GM12864 (cell line): ENCODE measurements at regions not wholly inside any gene's neighbourhood (a gene's known extent, or its start where the extent isn't known, plus 50 kb on each side); places are given as distances from the start of the nearest gene placed in this dataset.

Experiments
- DNase-seq: peaks from one replicate; pipeline ENCODE4 v3.0.0-alpha.2; 2011; ENCODE audit warnings: low read depth
- H3K4me3 ChIP-seq: 2 replicates; pipeline ENCODE4 v1.5.1; 2011; ENCODE audit warnings: mild to moderate bottlenecking, low read depth, low read length, control low read depth
- CTCF ChIP-seq: IDR thresholded peaks from 2 replicates; pipeline ENCODE4 v1.5.1; 2011; ENCODE audit warnings: low read depth, mild to moderate bottlenecking, moderate library complexity, low read length, control low read depth, inconsistent platforms; ENCODE audit errors: missing control alignments

GRCh38 chr21:41071258-41072171 is 96.4 kb upstream of the BACE2 start:
- H3K4me3 ChIP-seq = no peak overlapping the region
- no peak for DNase-seq
- TF ChIP-seq CTCF = no peak

- no peak overlapping the region for H3K4me3 ChIP-seq
- no peak for DNase-seq
- no peak for TF ChIP-seq CTCF
These were observed 94.4 kb upstream of the BACE2 start for GRCh38 chr21:41073558-41073957.

- no peak for TF ChIP-seq CTCF
- no peak overlapping the region for H3K4me3 ChIP-seq
- DNase-seq = no peak
These were observed 93.4 kb upstream of the BACE2 start for GRCh38 chr21:41074396-41075184.

GRCh38 chr21:41075656-41076055 is 92.3 kb upstream of the BACE2 start:
- no peak overlapping the region for H3K4me3 ChIP-seq
- DNase-seq = no peak
- TF ChIP-seq CTCF = no peak

- H3K4me3 ChIP-seq = no peak overlapping the region
- no peak for TF ChIP-seq CTCF
- DNase-seq = no peak
These were observed 91.9 kb upstream of the BACE2 start for GRCh38 chr21:41076064-41076463.

- no peak for TF ChIP-seq CTCF
- no peak for DNase-seq
These were observed 88.8 kb upstream of the BACE2 start for GRCh38 chr21:41079159-41079558.

More at GRCh38 chr21:41079159-41079558, 88.8 kb upstream of the BACE2 start:
- no peak overlapping the region for H3K4me3 ChIP-seq
